ENCODE measurements at regions not wholly inside any gene's neighbourhood (a gene's known extent, or its start where the extent isn't known, plus 50 kb on each side); places are given as distances from the start of the nearest gene placed in this dataset.
"Not testable (repeated sequence)": the region's sequence is repeated elsewhere in the genome, so short reads cannot be mapped to it uniquely, and the experiment has no call there.

DNA sequence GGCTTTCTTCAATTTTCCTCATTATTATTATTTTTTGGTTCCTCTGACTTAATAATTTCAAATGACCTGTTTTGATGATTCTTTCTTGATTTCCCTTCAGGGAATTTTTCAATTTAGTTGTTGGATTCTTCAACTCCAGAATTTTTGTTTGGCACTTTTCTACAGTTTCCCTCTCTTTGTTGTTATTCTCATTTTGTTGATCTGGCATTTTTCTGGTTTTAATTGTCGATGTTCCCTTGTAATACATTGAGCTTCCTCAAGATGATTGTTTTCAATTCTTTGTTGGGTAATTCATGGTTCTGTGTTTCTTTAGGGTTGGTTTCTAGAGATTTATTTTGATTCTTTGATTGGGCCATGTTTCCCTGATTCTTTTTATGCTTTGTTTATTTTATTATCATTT is 67.8 kb upstream of the DNAJC1 start:
- no peak overlapping the region for H3K4me3 ChIP-seq (replicated peaks in 1 of 2; ENCODE audit: low read depth in 2 of 2, low read length in 2 of 2)
- no peak for DNase-seq (ENCODE audit: low read depth in 2 of 2)
- TF ChIP-seq, protein P1, sequence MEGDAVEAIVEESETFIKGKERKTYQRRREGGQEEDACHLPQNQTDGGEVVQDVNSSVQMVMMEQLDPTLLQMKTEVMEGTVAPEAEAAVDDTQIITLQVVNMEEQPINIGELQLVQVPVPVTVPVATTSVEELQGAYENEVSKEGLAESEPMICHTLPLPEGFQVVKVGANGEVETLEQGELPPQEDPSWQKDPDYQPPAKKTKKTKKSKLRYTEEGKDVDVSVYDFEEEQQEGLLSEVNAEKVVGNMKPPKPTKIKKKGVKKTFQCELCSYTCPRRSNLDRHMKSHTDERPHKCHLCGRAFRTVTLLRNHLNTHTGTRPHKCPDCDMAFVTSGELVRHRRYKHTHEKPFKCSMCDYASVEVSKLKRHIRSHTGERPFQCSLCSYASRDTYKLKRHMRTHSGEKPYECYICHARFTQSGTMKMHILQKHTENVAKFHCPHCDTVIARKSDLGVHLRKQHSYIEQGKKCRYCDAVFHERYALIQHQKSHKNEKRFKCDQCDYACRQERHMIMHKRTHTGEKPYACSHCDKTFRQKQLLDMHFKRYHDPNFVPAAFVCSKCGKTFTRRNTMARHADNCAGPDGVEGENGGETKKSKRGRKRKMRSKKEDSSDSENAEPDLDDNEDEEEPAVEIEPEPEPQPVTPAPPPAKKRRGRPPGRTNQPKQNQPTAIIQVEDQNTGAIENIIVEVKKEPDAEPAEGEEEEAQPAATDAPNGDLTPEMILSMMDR (IDR thresholded peaks at IDR 0.05; ENCODE audit: low read depth, low read length), result no peak

DNA sequence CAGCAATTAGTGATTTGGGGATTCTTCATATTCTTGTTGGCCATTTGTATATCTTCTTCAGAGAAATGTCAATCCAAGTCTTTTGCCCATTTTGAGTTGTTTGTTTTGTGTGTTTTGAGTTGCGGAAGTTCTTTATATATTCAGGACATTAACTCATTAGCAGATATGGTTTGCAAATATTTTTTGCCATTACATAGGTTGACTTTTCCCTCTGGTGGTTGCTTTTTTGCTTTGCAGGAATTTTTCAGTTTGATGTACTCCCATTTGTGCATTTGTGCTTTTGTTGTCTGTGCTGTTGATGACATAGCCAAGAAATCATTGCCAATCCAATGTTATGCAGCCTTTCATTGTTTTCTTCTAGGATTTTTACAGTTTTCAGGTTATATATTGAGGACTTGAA is 63.6 kb upstream of the DNAJC1 start:
- DNase-seq (ENCODE audit: low read depth in 2 of 2), result no peak
- TF ChIP-seq, protein P1 (IDR thresholded peaks at IDR 0.05; ENCODE audit: low read depth, low read length), result no peak

DNA sequence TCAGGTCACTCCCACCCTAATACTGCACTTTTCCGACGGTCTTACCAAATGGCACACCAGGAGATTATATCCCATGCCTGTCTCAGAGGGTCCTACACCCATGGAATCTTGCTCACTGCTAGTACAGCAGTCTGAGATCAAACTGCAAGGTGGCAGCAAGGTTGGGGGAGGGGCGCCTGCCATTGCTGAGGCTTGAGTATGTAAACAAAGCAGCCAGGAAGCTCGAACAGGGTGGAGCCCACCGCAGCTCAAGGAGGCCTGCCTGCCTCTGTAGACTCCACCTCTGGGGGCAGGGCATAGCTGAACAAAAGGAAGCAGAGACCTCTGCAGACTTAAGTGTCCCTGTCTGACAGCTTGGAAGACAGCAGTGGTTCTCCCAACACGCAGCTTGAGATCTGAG is 57.5 kb upstream of the DNAJC1 start:
- H3K4me3 ChIP-seq (replicated peaks in 1 of 2; ENCODE audit: low read depth in 2 of 2, low read length in 2 of 2); DNase-seq (ENCODE audit: low read depth in 2 of 2): not testable (repeated sequence)

More for the DNA sequence above, 63.6 kb upstream of the DNAJC1 start:
- H3K4me3 ChIP-seq (replicated peaks in 1 of 2; ENCODE audit: low read depth in 2 of 2, low read length in 2 of 2), result no peak overlapping the region

DNA sequence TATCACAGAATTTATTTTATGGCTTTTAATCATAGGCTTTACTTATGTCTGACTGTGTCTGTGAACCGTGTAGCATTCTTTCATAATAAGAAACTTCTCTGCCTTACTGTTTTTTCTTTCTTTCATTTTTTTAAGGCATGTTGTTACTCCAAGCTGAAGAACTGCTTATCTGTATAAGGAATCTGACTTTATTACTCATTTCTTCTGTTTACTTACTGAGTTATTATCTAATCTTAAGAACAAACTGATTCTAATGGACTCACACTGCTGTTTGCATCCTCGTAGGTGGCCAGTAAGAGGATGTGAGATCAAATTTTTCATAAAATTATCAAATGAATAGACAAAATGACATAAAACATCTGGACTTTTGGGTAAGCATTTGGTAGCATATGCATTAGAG is 54.7 kb upstream of the DNAJC1 start:
- no peak for DNase-seq (ENCODE audit: low read depth in 2 of 2)
- TF ChIP-seq, protein P1 (IDR thresholded peaks at IDR 0.05; ENCODE audit: low read depth, low read length), result no peak

DNA sequence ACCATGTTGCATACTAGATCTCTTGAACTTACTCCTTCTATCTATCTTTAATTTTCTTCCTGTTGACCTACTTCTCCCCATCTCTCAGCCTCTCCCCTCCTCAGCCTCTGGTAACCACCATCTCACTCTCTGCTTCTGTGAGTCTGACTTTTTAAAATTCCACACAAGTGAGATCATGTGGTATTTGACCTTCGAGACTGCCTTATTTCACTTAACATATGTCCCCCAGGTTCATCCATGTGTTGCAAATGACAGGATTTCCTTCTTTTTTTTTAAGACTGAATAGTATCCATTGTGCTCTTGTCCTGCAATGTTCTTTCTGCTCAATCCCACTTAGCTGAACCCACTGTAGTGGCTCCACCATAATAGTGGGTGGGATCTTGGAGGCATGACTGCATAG is 51.4 kb upstream of the DNAJC1 start:
- no peak overlapping the region for H3K4me3 ChIP-seq (replicated peaks in 1 of 2; ENCODE audit: low read depth in 2 of 2, low read length in 2 of 2)
- DNase-seq (ENCODE audit: low read depth in 2 of 2), result peak; percentile 9 to 25
- TF ChIP-seq, protein P1 (IDR thresholded peaks at IDR 0.05; ENCODE audit: low read depth, low read length), result no peak

More for the DNA sequence above, 54.7 kb upstream of the DNAJC1 start:
- H3K4me3 ChIP-seq (replicated peaks in 1 of 2; ENCODE audit: low read depth in 2 of 2, low read length in 2 of 2), result no peak overlapping the region
